ENCODE measurements at regions not wholly inside any gene's neighbourhood (a gene's known extent, or its start where the extent isn't known, plus 50 kb on each side); places are given as distances from the start of the nearest gene placed in this dataset.

GRCh38 chr7:19464751-19465150 is 244.1 kb downstream of the POLR1F start:
- intact Hi-C loops (cut with DNase I; ENCODE audit: low total_unique reads), result no loop called here
- WGBS, 2 donors, result 87 to 91% methylated on average over 4 of the region's 4 CpGs
- DNase-seq (ENCODE audit: low spot score in 2 of 2), result no peak
- TF ChIP-seq POLR2A (IDR thresholded peaks at IDR 0.05) (no peak), CTCF (IDR thresholded peaks at IDR 0.05) (no peak)
- H3K4me3 ChIP-seq (ENCODE audit: low read depth, poor library complexity, severe bottlenecking), result no peak overlapping the region

GRCh38 chr7:19464241-19464640 is 244.6 kb downstream of the POLR1F start:
- H3K4me3 ChIP-seq (ENCODE audit: low read depth, poor library complexity, severe bottlenecking), result no peak overlapping the region
- no peak for DNase-seq (ENCODE audit: low spot score in 2 of 2)
- WGBS, 2 donors, result 85 to 88% methylated on average over 3 of the region's 3 CpGs
- intact Hi-C loops (cut with DNase I; ENCODE audit: low total_unique reads), result no loop called here
- TF ChIP-seq CTCF (IDR thresholded peaks at IDR 0.05), result no peak
- no peak for TF ChIP-seq POLR2A (IDR thresholded peaks at IDR 0.05)

- no peak for DNase-seq (ENCODE audit: low spot score in 2 of 2)
- TF ChIP-seq POLR2A (IDR thresholded peaks at IDR 0.05), result no peak
- TF ChIP-seq CTCF (IDR thresholded peaks at IDR 0.05), result no peak
- no peak overlapping the region for H3K4me3 ChIP-seq (ENCODE audit: low read depth, poor library complexity, severe bottlenecking)
- intact Hi-C loops (cut with DNase I; ENCODE audit: low total_unique reads), result no loop called here
- WGBS, 2 donors, result 84 to 88% methylated on average over 3 of the region's 3 CpGs
Measured at GRCh38 chr7:19463581-19463980, 245.3 kb downstream of the POLR1F start.

- no peak for TF ChIP-seq POLR2A (IDR thresholded peaks at IDR 0.05)
- no peak for TF ChIP-seq CTCF (IDR thresholded peaks at IDR 0.05)
- WGBS, 2 donors, result 14 to 28% methylated on average over 2 of the region's 2 CpGs
- DNase-seq (ENCODE audit: low spot score in 2 of 2), result no peak
- intact Hi-C loops (cut with DNase I; ENCODE audit: low total_unique reads), result no loop called here
- no peak overlapping the region for H3K4me3 ChIP-seq (ENCODE audit: low read depth, poor library complexity, severe bottlenecking)
Measured at GRCh38 chr7:19455623-19456022, 253.2 kb downstream of the POLR1F start.

GRCh38 chr7:19448091-19448490 is 260.7 kb downstream of the POLR1F start:
- TF ChIP-seq POLR2A (IDR thresholded peaks at IDR 0.05) (no peak), CTCF (IDR thresholded peaks at IDR 0.05) (no peak)
- H3K4me3 ChIP-seq (ENCODE audit: low read depth, poor library complexity, severe bottlenecking), result no peak overlapping the region
- no peak for DNase-seq (ENCODE audit: low spot score in 2 of 2)
- 83% methylated on average over 3 of the region's 3 CpGs for WGBS, 2 donors
- intact Hi-C loops (cut with DNase I; ENCODE audit: low total_unique reads), result no loop called here

- intact Hi-C loops (cut with DNase I; ENCODE audit: low total_unique reads), result no loop called here
- TF ChIP-seq POLR2A (IDR thresholded peaks at IDR 0.05), result no peak
- TF ChIP-seq CTCF (IDR thresholded peaks at IDR 0.05), result no peak
- H3K4me3 ChIP-seq (ENCODE audit: low read depth, poor library complexity, severe bottlenecking), result no peak overlapping the region
- WGBS, 2 donors, result 64 to 70% methylated on average over 4 of the region's 4 CpGs
- no peak for DNase-seq (ENCODE audit: low spot score in 2 of 2)
Measured at GRCh38 chr7:19442016-19442785, 266.6 kb downstream of the POLR1F start.
